ENCODE measurements at regions not wholly inside any gene's neighbourhood (a gene's known extent, or its start where the extent isn't known, plus 50 kb on each side); places are given as distances from the start of the nearest gene placed in this dataset.

DNA sequence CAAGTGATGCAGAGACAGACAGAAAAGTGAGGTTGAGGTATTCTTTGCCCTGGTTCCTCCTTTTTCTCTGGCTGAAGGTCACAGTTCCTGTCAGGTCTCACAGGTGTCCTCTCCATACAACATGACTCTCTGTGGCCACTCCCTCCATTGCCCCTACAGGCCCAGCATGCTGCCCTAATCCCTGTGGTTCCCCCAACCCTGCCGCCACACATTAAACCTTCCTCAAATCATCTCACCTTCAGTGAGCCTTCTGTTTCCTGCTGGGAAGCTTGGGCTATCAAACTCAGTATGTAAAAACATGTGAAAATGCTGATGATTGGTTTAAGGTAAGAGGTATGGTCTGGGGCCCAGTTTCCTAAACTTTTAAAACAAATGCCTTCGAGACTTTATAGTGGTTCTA is 159.0 kb upstream of the E2F7 start:
- dilution Hi-C loops (cut with MboI; ENCODE audit: extremely low pct_ligation_motif_present, low sequenced_read_pairs) (no loop called here), intact Hi-C loops (cut with micrococcal nuclease) (no loop called here)
- no TSS peak for BruUV-seq (replicated peaks)
- Histone ChIP-seq H4K20me1 (replicated peaks; ENCODE audit: control insufficient read depth, extremely low read depth, insufficient read depth, low read length) (no peaks in the 10 kb centered on the region), H3K9me3 (replicated peaks; ENCODE audit: control insufficient read depth, insufficient read depth, low read length) (no peaks in the 10 kb centered on the region), H3K4me1 (ENCODE audit: control insufficient read depth, extremely low read depth, insufficient read depth, low read length) (peaks cover 2% of the 10 kb centered on the region), H3K4me3 (replicated peaks in 1 of 3; ENCODE audit: insufficient read depth in 1 of 3, low read depth in 1 of 3, low read length in 3 of 3) (no peak overlapping the region), H2AFZ (ENCODE audit: low read depth, low read length) (no peak overlapping the region), H3K4me2 (ENCODE audit: insufficient read depth, low read length) (no peak overlapping the region), H3K9ac (replicated peaks; ENCODE audit: extremely low read depth, insufficient read depth, low read length) (no peak overlapping the region), H3K27ac (ENCODE audit: insufficient read depth, low read depth, low read length) (no peak overlapping the region), H3K9me1 (replicated peaks; ENCODE audit: control insufficient read depth, extremely low read depth, insufficient read depth, low read length) (no peaks in the 10 kb centered on the region), H3K27me3 (ENCODE audit: control insufficient read depth in 2 of 2, insufficient read depth in 2 of 2, low read length in 2 of 2) (no peaks in the 10 kb centered on the region), H3K36me3 (ENCODE audit: control insufficient read depth in 2 of 2, extremely low read depth in 1 of 2, insufficient read depth in 2 of 2, low read length in 2 of 2) (no peaks in the 10 kb centered on the region), H3K79me2 (ENCODE audit: control insufficient read depth, insufficient read depth, low read length) (no peaks in the 10 kb centered on the region)
- ChIA-PET CTCF (no interaction called here), POLR2A (no interaction called here)
- TF ChIP-seq POLR2A (IDR thresholded peaks at IDR 0.05; ENCODE audit: low read depth, low read length) (no peak), MYC (IDR thresholded peaks at IDR 0.05; ENCODE audit: low read depth, low read length) (no peak), FOS (IDR thresholded peaks at IDR 0.05; ENCODE audit: borderline replicate concordance, insufficient read depth, low read length) (no peak), GATA2 (IDR thresholded peaks at IDR 0.05; ENCODE audit: insufficient read depth, insufficient read length, low read depth, low read length) (no peak)
- TF ChIP-seq, protein P1, sequence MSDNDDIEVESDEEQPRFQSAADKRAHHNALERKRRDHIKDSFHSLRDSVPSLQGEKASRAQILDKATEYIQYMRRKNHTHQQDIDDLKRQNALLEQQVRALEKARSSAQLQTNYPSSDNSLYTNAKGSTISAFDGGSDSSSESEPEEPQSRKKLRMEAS (IDR thresholded peaks at IDR 0.05; ENCODE audit: insufficient read depth, insufficient read length): no peak
- DNase-seq (ENCODE audit: low read depth, low spot score) (no peak), FAIRE-seq (no peak)

DNA sequence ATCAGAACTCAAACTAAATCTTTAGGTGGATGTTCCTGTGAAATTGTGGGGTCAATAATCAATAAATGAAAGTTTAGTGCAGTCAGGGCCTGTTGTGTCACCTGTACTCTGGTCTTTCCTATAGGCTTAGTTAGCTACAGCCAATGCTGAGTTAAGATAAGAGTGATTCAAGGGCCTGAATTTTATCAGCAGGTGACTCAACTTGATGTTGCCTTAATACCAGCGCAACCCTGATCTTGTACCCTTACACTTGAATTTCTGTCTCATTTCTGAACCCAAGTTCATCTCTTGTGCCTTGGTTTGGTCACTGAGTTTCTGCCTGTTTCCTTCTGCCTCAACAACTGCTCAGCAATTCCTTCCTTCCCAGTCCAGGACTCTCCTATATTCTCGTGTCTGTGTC is 157.0 kb upstream of the E2F7 start:
- H2AFZ ChIP-seq (ENCODE audit: low read depth, low read length): no peak overlapping the region
- intact Hi-C loops (cut with micrococcal nuclease) (no loop called here), dilution Hi-C loops (cut with MboI; ENCODE audit: extremely low pct_ligation_motif_present, low sequenced_read_pairs) (no loop called here)
- H3K4me3 ChIP-seq (replicated peaks in 1 of 3; ENCODE audit: insufficient read depth in 1 of 3, low read depth in 1 of 3, low read length in 3 of 3): no peak overlapping the region
- BruUV-seq (replicated peaks): no TSS peak
- CTCF ChIA-PET: no interaction called here
- H3K9me1 ChIP-seq (replicated peaks; ENCODE audit: control insufficient read depth, extremely low read depth, insufficient read depth, low read length): no peaks in the 10 kb centered on the region
- FAIRE-seq (no peak), DNase-seq (ENCODE audit: low read depth, low spot score) (no peak)
- no peaks in the 10 kb centered on the region for H4K20me1 ChIP-seq (replicated peaks; ENCODE audit: control insufficient read depth, extremely low read depth, insufficient read depth, low read length)
- H3K4me2 ChIP-seq (ENCODE audit: insufficient read depth, low read length): no peak overlapping the region
- H3K27me3 ChIP-seq (ENCODE audit: control insufficient read depth in 2 of 2, insufficient read depth in 2 of 2, low read length in 2 of 2): no peaks in the 10 kb centered on the region
- no peak overlapping the region for H3K9ac ChIP-seq (replicated peaks; ENCODE audit: extremely low read depth, insufficient read depth, low read length)
- H3K36me3 ChIP-seq (ENCODE audit: control insufficient read depth in 2 of 2, extremely low read depth in 1 of 2, insufficient read depth in 2 of 2, low read length in 2 of 2): no peaks in the 10 kb centered on the region
- TF ChIP-seq EZH2 (IDR thresholded peaks at IDR 0.05; ENCODE audit: borderline replicate concordance, low read depth, low read length, severe bottlenecking): no peak
- TF ChIP-seq, protein P2, sequence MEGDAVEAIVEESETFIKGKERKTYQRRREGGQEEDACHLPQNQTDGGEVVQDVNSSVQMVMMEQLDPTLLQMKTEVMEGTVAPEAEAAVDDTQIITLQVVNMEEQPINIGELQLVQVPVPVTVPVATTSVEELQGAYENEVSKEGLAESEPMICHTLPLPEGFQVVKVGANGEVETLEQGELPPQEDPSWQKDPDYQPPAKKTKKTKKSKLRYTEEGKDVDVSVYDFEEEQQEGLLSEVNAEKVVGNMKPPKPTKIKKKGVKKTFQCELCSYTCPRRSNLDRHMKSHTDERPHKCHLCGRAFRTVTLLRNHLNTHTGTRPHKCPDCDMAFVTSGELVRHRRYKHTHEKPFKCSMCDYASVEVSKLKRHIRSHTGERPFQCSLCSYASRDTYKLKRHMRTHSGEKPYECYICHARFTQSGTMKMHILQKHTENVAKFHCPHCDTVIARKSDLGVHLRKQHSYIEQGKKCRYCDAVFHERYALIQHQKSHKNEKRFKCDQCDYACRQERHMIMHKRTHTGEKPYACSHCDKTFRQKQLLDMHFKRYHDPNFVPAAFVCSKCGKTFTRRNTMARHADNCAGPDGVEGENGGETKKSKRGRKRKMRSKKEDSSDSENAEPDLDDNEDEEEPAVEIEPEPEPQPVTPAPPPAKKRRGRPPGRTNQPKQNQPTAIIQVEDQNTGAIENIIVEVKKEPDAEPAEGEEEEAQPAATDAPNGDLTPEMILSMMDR (IDR thresholded peaks at IDR 0.05; ENCODE audit: extremely low read depth in 1 of 2, insufficient read depth in 1 of 2, low read depth in 1 of 2, low read length in 2 of 2): no peak
- TF ChIP-seq MYC (IDR thresholded peaks at IDR 0.05; ENCODE audit: low read depth, low read length): no peak
- H3K4me1 ChIP-seq (ENCODE audit: control insufficient read depth, extremely low read depth, insufficient read depth, low read length): no peaks in the 10 kb centered on the region
- POLR2A ChIA-PET: no interaction called here
- no peaks in the 10 kb centered on the region for H3K9me3 ChIP-seq (replicated peaks; ENCODE audit: control insufficient read depth, insufficient read depth, low read length)
- H3K79me2 ChIP-seq (ENCODE audit: control insufficient read depth, insufficient read depth, low read length): no peaks in the 10 kb centered on the region
- H3K27ac ChIP-seq (ENCODE audit: insufficient read depth, low read depth, low read length): no peak overlapping the region

All from endothelial cell of umbilical vein (primary cell).